HepG2 (cell line): ENCODE measurements at regions not wholly inside any gene's neighbourhood (a gene's known extent, or its start where the extent isn't known, plus 50 kb on each side); places are given as distances from the start of the nearest gene placed in this dataset.

ENCODE experiments used
- ATAC-seq: fragments of 200-7000 bp; cut with Tn5 transposase; 3 replicates; pipeline ENCODE4 v1.9.1; 2020; ENCODE audit warnings: mild to moderate bottlenecking, moderate library complexity
- BruUV-seq: library from RNA; stranded (reverse); fragments of 400-500 nt; replicated peaks from 2 replicates; lab custom pipeline; 2021; lab: Mats Ljungman, UMichigan
- CTCF ChIA-PET: fragments of 300-600 bp; formaldehyde crosslinking; extraction: SDS; loops from one replicate; lab custom pipeline; 2021; ENCODE audit warnings: low total read pairs, inconsistent platforms, low intra/inter-chr PET ratio; lab: Yijun Ruan, JAX
- POLR2A ChIA-PET: fragments of 350-600 bp; sonication (Branson Sonifier 250); formaldehyde crosslinking; loops from one replicate; lab custom pipeline; 2020; ENCODE audit warnings: antibody characterized with exemption, inconsistent platforms; lab: Yijun Ruan, JAX
- DNase-seq: peaks from one replicate; pipeline ENCODE4 v3.0.0-alpha.2; 2015; ENCODE audit warnings: low spot score
- FAIRE-seq: peaks from 3 replicates; lab custom pipeline; 2011; peaks lifted over from hg19 to GRCh38; lab: Jason Lieb, UNC
- H2AFZ ChIP-seq: one replicate; pipeline ENCODE4 v1.6.1; 2011; ENCODE audit warnings: low read length, inconsistent platforms
- H3K27ac ChIP-seq: fragments of 300-600 bp; 3 replicates; pipeline ENCODE4 v1.8.0; 2011; ENCODE audit warnings: mixed run types, mild to moderate bottlenecking, mixed read lengths, low read length, inconsistent platforms; ENCODE audit not compliant: insufficient read depth; ENCODE audit errors: extremely low read length
- H3K27me3 ChIP-seq, 2 experiments: fragments of 200-600 bp in 1 of 2; 2 replicates in 1 of 2; 3 replicates in 1 of 2; pipeline versions ENCODE4 v1.6.0 to v1.8.0; 2011; ENCODE audit warnings: low read length in 2 of 2, mild to moderate bottlenecking in 2 of 2, moderate library complexity in 2 of 2, inconsistent platforms in 1 of 2; ENCODE audit not compliant: insufficient read depth in 2 of 2, control insufficient read depth in 1 of 2
- H3K36me3 ChIP-seq, 2 experiments: fragments of 200-600 bp in 1 of 2; replicated peaks in 1 of 2; 2 replicates in 1 of 2; 3 replicates in 1 of 2; pipeline versions ENCODE4 v1.5.1 to v1.8.0; 2011; ENCODE audit warnings: low read length in 2 of 2, inconsistent platforms in 1 of 2; ENCODE audit not compliant: insufficient read depth in 2 of 2, control insufficient read depth in 1 of 2
- H3K4me1 ChIP-seq: 2 replicates; pipeline ENCODE4 v1.5.1; 2012; ENCODE audit warnings: low read length, inconsistent platforms; ENCODE audit not compliant: insufficient read depth
- H3K4me2 ChIP-seq: 2 replicates; pipeline ENCODE4 v1.6.0; 2011; ENCODE audit warnings: low read depth, low read length, inconsistent platforms
- H3K4me3 ChIP-seq, 3 experiments: fragments of 200-600 bp in 1 of 3; sonication (generic), shearing (Covaris generic) in 1 of 3; replicated peaks in 1 of 3; 2 replicates each; pipeline ENCODE4 v1.5.1; 2011 to 2016; ENCODE audit warnings: low read length in 3 of 3, inconsistent platforms in 2 of 3, low read depth in 2 of 3, mild to moderate bottlenecking in 2 of 3, control low read depth in 1 of 3, mixed read lengths in 1 of 3; ENCODE audit not compliant: insufficient read depth in 1 of 3
- H3K79me2 ChIP-seq: one replicate; pipeline ENCODE4 v1.6.1; 2011; ENCODE audit warnings: low read length, inconsistent platforms; ENCODE audit not compliant: insufficient read depth
- H3K9ac ChIP-seq: 2 replicates; pipeline ENCODE4 v1.6.0; 2011; ENCODE audit warnings: mild to moderate bottlenecking, low read depth, low read length, inconsistent platforms; ENCODE audit not compliant: insufficient read depth
- H3K9me3 ChIP-seq: 2 replicates; pipeline ENCODE4 v1.5.1; 2012; ENCODE audit warnings: mild to moderate bottlenecking, low read length
- H4K20me1 ChIP-seq: 2 replicates; pipeline ENCODE4 v1.6.0; 2011; ENCODE audit warnings: inconsistent platforms, mild to moderate bottlenecking, low read length, moderate library complexity; ENCODE audit not compliant: insufficient read depth
- FOXC1 ChIP-seq: sonication (generic); formaldehyde crosslinking; IDR thresholded peaks from 2 replicates; pipeline ENCODE4 v1.8.0; 2022; ENCODE audit warnings: mild to moderate bottlenecking, missing genetic modification reagents, borderline replicate concordance
- IKZF5 ChIP-seq: IDR thresholded peaks from 2 replicates; pipeline ENCODE4 v1.6.1; 2018; ENCODE audit warnings: missing genetic modification reagents, mild to moderate bottlenecking, missing compliant biosample characterization
- KDM5A ChIP-seq: fragments of 200-600 bp; sonication (generic); IDR thresholded peaks from 2 replicates; pipeline ENCODE4 v1.7.0; 2018; ENCODE audit warnings: antibody characterized with exemption, mild to moderate bottlenecking, low read length, borderline replicate concordance
- LCORL ChIP-seq, 2 experiments: fragments of 450-650 bp in 1 of 2; sonication (generic) in 1 of 2; formaldehyde crosslinking in 1 of 2; IDR thresholded peaks; 2 replicates each; pipeline versions ENCODE4 v1.5.0 to v1.6.1; 2017 to 2020; ENCODE audit warnings: antibody characterized with exemption in 1 of 2, missing genetic modification reagents in 1 of 2
- MED13 ChIP-seq: sonication (generic); formaldehyde crosslinking; IDR thresholded peaks from 2 replicates; pipeline ENCODE4 v1.5.0; 2020; ENCODE audit warnings: missing genetic modification reagents
- MTF2 ChIP-seq: sonication (generic); formaldehyde crosslinking; IDR thresholded peaks from 2 replicates; pipeline ENCODE4 v1.5.0; 2020; ENCODE audit warnings: missing genetic modification reagents, borderline replicate concordance
- PBX3 ChIP-seq: sonication (generic); formaldehyde crosslinking; IDR thresholded peaks from 2 replicates; pipeline ENCODE4 v1.8.1; 2023; ENCODE audit warnings: missing genetic modification reagents, inconsistent platforms, borderline replicate concordance
- REPIN1 ChIP-seq: sonication (generic); formaldehyde crosslinking; IDR thresholded peaks from 2 replicates; pipeline ENCODE4 v1.8.0; 2022; ENCODE audit warnings: missing genetic modification reagents, low read depth, mild to moderate bottlenecking, borderline replicate concordance
- SALL1 ChIP-seq: sonication (generic); formaldehyde crosslinking; IDR thresholded peaks from 2 replicates; pipeline ENCODE4 v1.8.0; 2022; ENCODE audit warnings: mild to moderate bottlenecking, missing genetic modification reagents
- SOX13 ChIP-seq, 3 experiments: fragments of 450-650 bp in 1 of 3; sonication (generic) in 1 of 3; formaldehyde crosslinking in 1 of 3; IDR thresholded peaks in 2 of 3; conservative IDR thresholded peaks in 1 of 3; 2 replicates each; pipeline versions ENCODE4 v1.5.0 to v1.6.1; 2016 to 2020; ENCODE audit warnings: antibody characterized with exemption in 1 of 3, mild to moderate bottlenecking in 1 of 3, missing compliant biosample characterization in 1 of 3, missing genetic modification reagents in 1 of 3, moderate library complexity in 1 of 3
- SP2 ChIP-seq: sonication (generic); formaldehyde crosslinking; IDR thresholded peaks from 2 replicates; pipeline ENCODE4 v1.5.1; 2020; ENCODE audit warnings: mild to moderate bottlenecking, missing genetic modification reagents
- ZNF225 ChIP-seq: sonication (generic); formaldehyde crosslinking; IDR thresholded peaks from 2 replicates; pipeline ENCODE4 v1.4.0; 2020; ENCODE audit warnings: mild to moderate bottlenecking, missing genetic modification reagents
- ZNF33A ChIP-seq: sonication (generic); formaldehyde crosslinking; IDR thresholded peaks from 2 replicates; pipeline ENCODE4 v1.5.1; 2020; ENCODE audit warnings: missing genetic modification reagents, mild to moderate bottlenecking, moderate library complexity, borderline replicate concordance
- ZNF639 ChIP-seq: conservative IDR thresholded peaks from 2 replicates; pipeline ENCODE4 v1.6.1; 2018; ENCODE audit warnings: missing genetic modification reagents
- ZNF652 ChIP-seq: IDR thresholded peaks from 2 replicates; pipeline ENCODE4 v1.6.1; 2016; ENCODE audit warnings: low read depth, borderline replicate concordance
- ZNF782 ChIP-seq: sonication (generic); formaldehyde crosslinking; IDR thresholded peaks from 2 replicates; pipeline ENCODE4 v1.4.0; 2020; ENCODE audit warnings: missing genetic modification reagents, mild to moderate bottlenecking, borderline replicate concordance
- WGBS: methylation state at CpG from one replicate; pipeline ENCODE4 v1.1.6; 2017; ENCODE audit warnings: low lambda C conversion rate; 5-methylcytosine and 5-hydroxymethylcytosine counted together
- in situ Hi-C: cut with HindIII; loops from 2 replicates; pipeline ENCODE4 v1.10.0; 2017; ENCODE audit warnings: low pct_unique_long_range_greater_than_20kb; ENCODE audit not compliant: extremely low pct_ligation_motif_present
- intact Hi-C: fragments of 100-400 bp; cut with micrococcal nuclease; formaldehyde crosslinking; loops from one replicate; pipeline ENCODE4 v1.10.0; 2022; ENCODE audit not compliant: unreplicated experiment

- TF ChIP-seq SOX13 (IDR thresholded peaks at IDR 0.05), result no peak
- TF ChIP-seq SOX13 (CRISPR knock-in tag; conservative IDR thresholded peaks at IDR 0.05 in 1 of 2, IDR thresholded peaks at IDR 0.05 in 1 of 2), result no peak
- TF ChIP-seq, all 625 proteins: peak for 0
Observed at GRCh38 chr15:93830221-93831080, 400.9 kb upstream of the MCTP2 start (continued).

- Histone ChIP-seq H3K4me2 (no peak overlapping the region), H3K4me1 (no peaks in the 10 kb centered on the region), H3K4me3 (no peak overlapping the region), H3K27ac (no peak overlapping the region), H3K9ac (no peak overlapping the region), H4K20me1 (no peaks in the 10 kb centered on the region), H3K27me3 (no peaks in the 10 kb centered on the region; a peak in 1 of 5 replicates), H2AFZ (no peak overlapping the region), H3K9me3 (no peaks in the 10 kb centered on the region), H3K79me2 (no peaks in the 10 kb centered on the region), H3K36me3 (no peaks in the 10 kb centered on the region)
- DNase-seq (no peak), ATAC-seq (no peak), FAIRE-seq (no peak)
- BruUV-seq, result no TSS peak
- POLR2A ChIA-PET, result no interaction called here
- no peak for TF ChIP-seq SALL1
- TF ChIP-seq PBX3, result no peak
- TF ChIP-seq FOXC1, result no peak
- TF ChIP-seq IKZF5 (CRISPR knock-in tag), result no peak
- no peak for TF ChIP-seq ZNF225 (CRISPR knock-in tag)
- no peak for TF ChIP-seq ZNF782
- no peak for TF ChIP-seq MTF2 (CRISPR knock-in tag)
- no peak for TF ChIP-seq SP2 (CRISPR knock-in tag)
- no peak for TF ChIP-seq REPIN1
- TF ChIP-seq LCORL (IDR thresholded peaks at IDR 0.05), result no peak
- no peak for TF ChIP-seq LCORL (CRISPR knock-in tag; IDR thresholded peaks at IDR 0.05)
- no peak for TF ChIP-seq ZNF33A (CRISPR knock-in tag)
- TF ChIP-seq ZNF652 (CRISPR knock-in tag), result no peak
- no peak for TF ChIP-seq KDM5A
- TF ChIP-seq ZNF639 (CRISPR knock-in tag), result no peak
- no peak for TF ChIP-seq MED13 (CRISPR knock-in tag)
- CTCF ChIA-PET, result no interaction called here
- 19% methylated on average over 10 of the region's 10 CpGs for WGBS
- intact Hi-C loops, result no loop called here
- in situ Hi-C loops, result no loop called here
Observed at GRCh38 chr15:93829115-93829870, 402.1 kb upstream of the MCTP2 start.
